Muscle of leg (tissue), 3 donors: ENCODE measurements at regions not wholly inside any gene's neighbourhood (a gene's known extent, or its start where the extent isn't known, plus 50 kb on each side); places are given as distances from the start of the nearest gene placed in this dataset.

ENCODE experiments used
- DNase-seq: peaks from one replicate; pipeline ENCODE4 v3.0.0; 2013
- H3K27ac ChIP-seq: one replicate; pipeline ENCODE4 v1.5.1; 2013; ENCODE audit warnings: mild to moderate bottlenecking, low read length, control low read depth
- H3K27me3 ChIP-seq: one replicate; pipeline ENCODE4 v1.6.1; 2013; ENCODE audit warnings: low read length; ENCODE audit not compliant: control insufficient read depth, insufficient read depth
- H3K36me3 ChIP-seq: one replicate; pipeline ENCODE4 v1.6.1; 2013; ENCODE audit warnings: low read length; ENCODE audit not compliant: control insufficient read depth, insufficient read depth
- H3K4me1 ChIP-seq: one replicate; pipeline ENCODE4 v1.6.1; 2013; ENCODE audit warnings: low read length; ENCODE audit not compliant: control insufficient read depth, insufficient read depth
- H3K4me3 ChIP-seq: one replicate; pipeline ENCODE4 v1.5.1; 2013; ENCODE audit warnings: low read length, control low read depth
- H3K9me3 ChIP-seq: replicated peaks from 2 replicates; pipeline ENCODE4 v1.6.1; 2013; ENCODE audit warnings: low read depth, low read length; ENCODE audit not compliant: control insufficient read depth
- WGBS: methylation state at CpG from one replicate; pipeline ENCODE4 v1.1.5; 2013; ENCODE audit warnings: missing lambda C conversion rate; ENCODE audit not compliant: insufficient coverage; 5-methylcytosine and 5-hydroxymethylcytosine counted together

DNA sequence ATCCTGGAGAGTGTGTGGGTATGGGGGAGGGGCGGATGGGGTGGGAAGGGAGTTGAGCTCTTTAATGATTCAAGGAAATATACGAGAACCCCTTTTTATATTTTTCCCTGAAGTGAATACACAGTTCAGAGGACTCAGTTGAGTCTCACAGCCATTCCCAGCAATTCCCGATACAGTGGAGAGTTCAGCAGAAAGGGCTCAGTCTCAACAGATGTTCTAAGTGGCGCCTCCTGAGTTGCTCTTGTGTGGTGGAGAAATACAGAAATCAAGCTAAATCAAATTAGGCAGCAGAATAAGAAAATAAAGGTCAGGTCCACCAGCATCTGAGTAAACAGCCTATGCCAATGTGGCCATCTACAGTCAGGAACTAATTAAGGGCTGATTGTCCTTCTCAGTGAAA, 372.1 kb downstream of the NR2F2 start:
- Histone ChIP-seq H3K36me3 (no peaks in the 10 kb centered on the region), H3K4me3 (no peak overlapping the region), H3K9me3 (no peaks in the 10 kb centered on the region), H3K27ac (no peak overlapping the region), H3K4me1 (no peaks in the 10 kb centered on the region), H3K27me3 (peaks cover 2% of the 10 kb centered on the region)
- DNase-seq: no peak
- no CpG with 5 or more reads among the region's 4 CpGs for WGBS

- Histone ChIP-seq H3K4me3 (no peak overlapping the region), H3K36me3 (no peaks in the 10 kb centered on the region), H3K27ac (no peak overlapping the region), H3K27me3 (peaks cover 2% of the 10 kb centered on the region), H3K4me1 (no peaks in the 10 kb centered on the region), H3K9me3 (no peaks in the 10 kb centered on the region)
- DNase-seq: no peak
- 80% methylated on average over 2 of the region's 3 CpGs for WGBS
Observed at GRCh38 chr15:96703091-96703490, 372.6 kb downstream of the NR2F2 start.

DNA sequence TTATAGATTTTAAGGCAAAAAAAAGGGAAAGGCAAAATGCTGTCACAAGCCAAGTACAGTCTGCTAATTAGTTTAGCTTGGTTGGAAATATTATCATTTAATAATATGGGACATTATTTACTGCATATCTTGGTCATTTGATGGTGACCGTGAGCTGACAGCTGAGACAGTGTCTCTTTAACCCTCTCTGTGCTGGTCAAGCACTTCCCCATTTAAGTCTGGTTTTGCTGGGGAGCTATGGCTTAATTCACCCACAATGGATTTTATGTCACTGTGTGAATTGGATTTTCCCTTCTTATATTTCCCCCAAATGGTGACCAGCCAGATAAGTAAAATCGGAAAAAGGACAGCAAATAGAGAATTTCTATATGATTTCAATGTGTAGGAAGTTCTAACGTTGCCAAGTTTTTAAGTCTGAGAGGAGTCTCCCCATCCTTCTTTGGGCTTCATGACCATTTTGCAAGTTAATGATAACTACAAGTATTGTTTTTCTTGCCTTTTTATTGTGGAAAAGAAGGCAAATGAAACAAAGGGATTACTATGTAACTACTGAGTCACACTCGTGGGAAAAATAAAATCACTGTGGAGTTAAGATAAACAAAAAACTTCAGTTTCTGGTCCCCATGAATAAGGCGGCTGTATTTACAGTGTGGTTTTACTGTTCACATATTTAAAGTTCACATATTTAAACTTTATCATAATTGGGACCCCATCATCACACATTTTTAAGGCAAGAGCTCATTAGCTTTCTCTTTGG, 373.5 kb downstream of the NR2F2 start:
- H3K27me3 ChIP-seq: peaks cover 2% of the 10 kb centered on the region

GRCh38 chr15:96716075-96716474, 385.6 kb downstream of the NR2F2 start:
- Histone ChIP-seq H3K4me1 (no peaks in the 10 kb centered on the region), H3K9me3 (no peaks in the 10 kb centered on the region), H3K27me3 (peaks cover 2% of the 10 kb centered on the region), H3K36me3 (no peaks in the 10 kb centered on the region), H3K27ac (no peak overlapping the region), H3K4me3 (no peak overlapping the region)
- WGBS: 52% methylated on average over 6 of the region's 6 CpGs
- no peak for DNase-seq

More for the DNA sequence above, 373.5 kb downstream of the NR2F2 start:
- Histone ChIP-seq H3K4me1 (no peaks in the 10 kb centered on the region), H3K4me3 (no peak overlapping the region), H3K36me3 (no peaks in the 10 kb centered on the region), H3K27ac (no peak overlapping the region), H3K9me3 (no peaks in the 10 kb centered on the region)
- DNase-seq: no peak
- 33% methylated on average over 1 of the region's 5 CpGs for WGBS

GRCh38 chr15:96716478-96716877, 386.0 kb downstream of the NR2F2 start:
- Histone ChIP-seq H3K27ac (no peak overlapping the region), H3K4me1 (no peaks in the 10 kb centered on the region), H3K9me3 (no peaks in the 10 kb centered on the region), H3K27me3 (peaks cover 2% of the 10 kb centered on the region), H3K36me3 (no peaks in the 10 kb centered on the region), H3K4me3 (no peak overlapping the region)
- DNase-seq: no peak
- no CpG with 5 or more reads among the region's 3 CpGs for WGBS

- Histone ChIP-seq H3K4me3 (no peak overlapping the region), H3K36me3 (no peaks in the 10 kb centered on the region), H3K4me1 (no peaks in the 10 kb centered on the region), H3K27ac (no peak overlapping the region), H3K9me3 (no peaks in the 10 kb centered on the region), H3K27me3 (peaks cover 2% of the 10 kb centered on the region)
- 60% methylated on average over 2 of the region's 8 CpGs for WGBS
- peak; percentile 8 for DNase-seq
Observed at GRCh38 chr15:96720251-96720650, 389.8 kb downstream of the NR2F2 start.

- no peak overlapping the region for H3K4me3 ChIP-seq
- no peak overlapping the region for H3K27ac ChIP-seq
Observed at GRCh38 chr15:96720656-96721055, 390.2 kb downstream of the NR2F2 start.

GRCh38 chr15:96728591-96728990, 398.1 kb downstream of the NR2F2 start:
- Histone ChIP-seq H3K27ac (no peak overlapping the region), H3K9me3 (no peaks in the 10 kb centered on the region), H3K36me3 (no peaks in the 10 kb centered on the region), H3K4me3 (no peak overlapping the region), H3K27me3 (no peaks in the 10 kb centered on the region), H3K4me1 (peaks cover 6% of the 10 kb centered on the region)
- 70% methylated on average over 5 of the region's 6 CpGs for WGBS
- no peak for DNase-seq

More at GRCh38 chr15:96720656-96721055, 390.2 kb downstream of the NR2F2 start:
- Histone ChIP-seq H3K27me3 (peaks cover 2% of the 10 kb centered on the region), H3K36me3 (no peaks in the 10 kb centered on the region), H3K4me1 (no peaks in the 10 kb centered on the region), H3K9me3 (no peaks in the 10 kb centered on the region)
- WGBS: no CpG with 5 or more reads among the region's 2 CpGs
- DNase-seq: no peak

GRCh38 chr15:96732704-96733103, 402.2 kb downstream of the NR2F2 start:
- no peak for DNase-seq
- no peak overlapping the region for H3K27ac ChIP-seq
- no peaks in the 10 kb centered on the region for H3K36me3 ChIP-seq
- no peaks in the 10 kb centered on the region for H3K27me3 ChIP-seq
- H3K4me1 ChIP-seq: peaks cover 6% of the 10 kb centered on the region
- no peak overlapping the region for H3K4me3 ChIP-seq
- WGBS: no CpG with 5 or more reads among the region's 5 CpGs
- no peaks in the 10 kb centered on the region for H3K9me3 ChIP-seq

DNA sequence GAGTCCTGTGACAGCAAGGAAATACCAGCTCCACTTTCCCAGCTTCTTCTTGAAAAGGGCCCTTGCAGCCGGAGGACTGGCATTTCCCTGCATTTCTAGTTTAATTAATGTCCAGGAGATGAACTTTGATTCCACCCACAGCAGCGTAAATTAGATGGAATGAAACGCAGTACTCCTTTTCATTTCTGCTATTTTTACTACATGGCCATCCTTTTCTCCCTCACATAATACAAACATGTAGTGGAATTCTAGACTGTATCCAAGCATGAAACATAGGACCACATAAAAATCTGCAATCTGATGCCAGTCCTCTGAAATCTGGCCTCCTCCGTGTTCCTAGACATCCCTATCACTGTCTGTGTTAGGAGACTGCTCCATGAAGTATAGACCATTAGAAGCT, 403.2 kb downstream of the NR2F2 start:
- H3K4me3 ChIP-seq: no peak overlapping the region
- DNase-seq: no peak
- H3K4me1 ChIP-seq: peaks cover 6% of the 10 kb centered on the region
- no peaks in the 10 kb centered on the region for H3K27me3 ChIP-seq
- no peaks in the 10 kb centered on the region for H3K9me3 ChIP-seq
- 83% methylated on average over 1 of the region's 4 CpGs for WGBS
- no peak overlapping the region for H3K27ac ChIP-seq
- no peaks in the 10 kb centered on the region for H3K36me3 ChIP-seq
